EL (cell line): ENCODE measurements at regions not wholly inside any gene's neighbourhood (a gene's known extent, or its start where the extent isn't known, plus 50 kb on each side); places are given as distances from the start of the nearest gene placed in this dataset.

Experiments used
- DNase-seq: peaks from one replicate; pipeline ENCODE4 v3.0.0-alpha.2; 2016

GRCh38 chr1:78799926-78800325 lies 150.3 kb downstream of the IFI44 start:
- DNase-seq, result no peak

- DNase-seq, result no peak
Measured at GRCh38 chr1:78814176-78814575, 164.5 kb downstream of the IFI44 start.

DNA sequence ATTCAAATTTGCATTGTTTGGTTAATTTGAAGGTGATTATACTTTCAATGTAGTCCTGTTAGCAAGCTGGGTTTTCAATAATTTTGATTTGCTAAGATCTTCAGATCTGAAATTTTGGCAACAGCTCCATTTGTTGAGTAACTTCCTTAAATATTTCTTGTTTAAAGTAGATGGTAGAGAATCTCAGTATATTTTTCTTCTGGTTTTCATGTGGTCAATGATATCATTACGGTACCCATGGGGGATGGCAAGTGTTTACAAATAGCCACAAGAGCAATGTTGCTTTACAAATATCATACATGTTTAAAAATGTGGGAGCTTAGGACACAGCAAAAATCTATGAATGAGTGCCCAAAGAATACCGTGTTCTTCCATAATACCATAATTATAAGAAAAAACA lies 175.9 kb downstream of the IFI44 start:
- peak; percentile 27 for DNase-seq

- no peak for DNase-seq
Measured at GRCh38 chr1:78829644-78830043, 176.9 kb downstream of the ADGRL4 start.

- DNase-seq, result no peak
Measured at GRCh38 chr1:78830321-78830720, 176.2 kb downstream of the ADGRL4 start.

DNA sequence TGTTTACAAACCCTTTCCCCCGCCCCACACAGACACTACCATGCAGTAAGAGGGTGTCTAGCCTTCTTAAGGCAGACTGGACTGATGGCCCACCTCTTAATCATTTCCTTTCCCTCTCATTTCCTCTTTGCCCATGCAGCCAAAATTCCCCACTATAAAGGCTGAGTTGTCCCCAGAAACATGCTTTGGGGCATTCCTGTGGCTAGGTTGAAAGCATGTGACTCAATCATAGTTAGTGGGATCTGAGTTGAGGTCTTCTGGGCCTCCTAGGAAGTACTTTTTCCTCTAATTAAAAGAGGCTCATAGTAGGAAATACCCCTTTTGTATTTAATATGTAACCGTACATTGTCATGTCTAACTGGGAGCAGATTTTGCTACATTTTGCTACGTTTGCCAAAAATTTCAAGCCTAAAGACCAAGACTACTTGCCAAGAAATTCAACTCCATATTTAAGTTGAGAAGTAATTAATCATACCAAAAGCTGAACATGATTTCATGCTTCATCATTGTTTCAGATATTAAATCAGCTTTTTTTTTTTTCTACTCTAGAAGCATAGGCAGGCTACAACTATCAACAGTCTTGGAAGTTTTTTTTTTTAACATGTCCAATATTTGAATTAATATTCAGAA lies 174.7 kb downstream of the ADGRL4 start:
- DNase-seq, result peak; percentile 98

- peak; percentile 86 for DNase-seq
Measured at GRCh38 chr1:78833491-78833890, 173.0 kb downstream of the ADGRL4 start.

GRCh38 chr1:78834201-78834741 lies 172.3 kb downstream of the ADGRL4 start:
- peak; percentile 6 for DNase-seq

- peak; percentile 28 for DNase-seq
Measured at GRCh38 chr1:78836726-78837125, 169.8 kb downstream of the ADGRL4 start.

GRCh38 chr1:78839704-78840277 lies 166.7 kb downstream of the ADGRL4 start:
- DNase-seq, result peak; percentile 48
